ENCODE measurements at regions not wholly inside any gene's neighbourhood (a gene's known extent, or its start where the extent isn't known, plus 50 kb on each side); places are given as distances from the start of the nearest gene placed in this dataset.
A peak's percentile ranks its signal among the peaks of the same experiment; 100 is the strongest.

DNA sequence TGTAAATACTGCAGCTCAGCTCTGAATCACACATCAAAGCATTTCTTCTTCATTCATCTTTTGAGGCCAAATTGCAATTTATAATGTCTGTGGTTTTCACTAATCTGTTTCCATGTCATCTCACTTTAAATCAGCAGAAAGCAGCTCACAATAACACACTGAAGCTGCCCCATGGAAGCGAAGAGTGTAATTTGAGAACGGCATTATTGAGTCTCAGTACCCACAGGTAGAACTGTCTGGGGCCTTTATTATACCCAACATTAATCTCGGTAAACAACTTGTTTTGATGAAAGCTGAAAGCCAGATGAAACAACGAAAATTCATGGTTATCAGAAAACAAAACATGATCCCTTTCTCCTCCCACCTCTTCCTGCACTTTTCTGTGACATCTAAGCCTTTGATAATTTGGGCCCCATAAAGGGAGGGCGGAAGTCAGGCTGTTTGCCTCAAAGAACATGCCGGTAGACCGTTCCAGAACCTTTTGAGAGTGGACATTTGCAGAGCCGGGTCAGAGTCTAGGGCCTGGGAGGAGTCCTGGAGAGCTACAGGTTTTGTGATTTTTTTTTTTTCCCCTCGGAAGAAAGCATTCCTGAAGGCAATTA is 68.2 kb upstream of the SESN3 start:
- CTCF ChIA-PET, result interaction anchor here (0.9 to 1.9 kb wide), 2 partner anchors 404 to 406 kb away, joined by 3 to 7 read pairs; no protein-coding TSS in a partner anchor
- DNase-seq, result peak; percentile 26
- H3K27me3 Mint-ChIP-seq, result no peaks in the 10 kb centered on the region

DNA sequence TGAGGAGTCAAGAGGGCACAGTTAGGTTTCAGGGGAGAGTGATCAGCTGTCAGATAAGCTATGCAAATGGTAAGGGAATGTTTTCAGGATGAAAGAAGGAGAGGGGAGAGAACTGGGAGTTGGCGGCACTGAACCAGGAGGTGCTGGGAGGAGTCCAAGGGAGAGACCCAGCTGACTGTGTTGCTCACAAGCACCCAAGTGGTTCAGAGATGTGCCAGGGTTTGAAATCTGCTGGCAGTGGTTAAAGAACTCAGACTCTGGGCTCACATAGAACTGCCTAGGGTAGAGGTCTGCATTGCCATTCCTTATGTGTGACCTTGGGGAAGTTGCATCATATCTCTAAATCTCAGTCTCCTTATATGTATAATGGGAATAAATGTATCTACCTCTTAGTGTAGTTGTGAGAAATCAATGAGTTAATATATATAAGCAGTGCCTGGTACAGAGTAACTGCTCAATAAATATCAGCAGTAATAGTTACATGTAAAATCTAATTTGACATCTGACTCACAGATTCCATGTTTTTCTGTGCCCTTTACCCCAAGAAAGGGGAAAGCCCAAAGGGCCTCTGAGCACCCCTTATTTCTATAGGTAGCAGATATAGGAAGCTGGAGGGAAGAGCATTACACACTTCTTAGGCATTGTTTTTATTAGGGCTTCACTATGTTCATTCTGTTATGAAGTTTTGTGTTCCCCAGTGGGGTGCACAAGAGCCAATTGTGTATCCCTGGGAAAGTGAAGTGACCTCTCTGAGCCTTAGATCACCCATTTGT is 66.9 kb upstream of the SESN3 start:
- Mint-ChIP-seq H3K36me3 (no peaks in the 10 kb centered on the region), H3K27ac (no peak overlapping the region), H3K9me3 (no peaks in the 10 kb centered on the region), H3K4me1 (peaks cover 34% of the 10 kb centered on the region), H3K4me3 (no peak overlapping the region), H3K27me3 (peaks cover 6% of the 10 kb centered on the region)
- no peak for DNase-seq
- CTCF ChIA-PET, result no interaction called here

More for the DNA sequence above, 68.2 kb upstream of the SESN3 start:
- Mint-ChIP-seq H3K4me1 (peaks cover 34% of the 10 kb centered on the region), H3K27ac (peak overlapping the region; percentile 71), H3K36me3 (no peaks in the 10 kb centered on the region), H3K4me3 (peak overlapping the region; percentile 9), H3K9me3 (no peaks in the 10 kb centered on the region)

DNA sequence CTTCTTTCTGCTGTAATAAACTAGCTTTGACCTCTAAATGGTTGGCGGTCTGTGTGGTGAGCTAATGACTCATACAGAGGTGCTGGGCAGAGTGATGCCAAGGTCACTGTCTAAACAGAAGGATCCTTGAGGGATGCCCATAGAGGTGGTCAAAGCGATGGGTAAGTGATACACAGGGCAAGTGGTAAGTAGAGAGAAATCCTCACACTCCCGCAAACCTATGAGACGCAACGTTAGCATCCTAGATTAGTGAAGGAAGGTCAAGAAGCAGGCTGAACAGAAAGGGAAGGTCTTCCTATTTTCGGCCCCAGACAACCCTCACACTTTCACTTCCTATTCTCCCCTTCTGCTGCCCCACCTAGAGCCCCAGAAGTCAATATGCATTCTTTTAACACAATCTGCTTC is 65.6 kb upstream of the SESN3 start:
- Mint-ChIP-seq H3K4me1 (peaks cover 34% of the 10 kb centered on the region), H3K4me3 (no peak overlapping the region), H3K9me3 (no peaks in the 10 kb centered on the region), H3K27me3 (peaks cover 8% of the 10 kb centered on the region), H3K36me3 (no peaks in the 10 kb centered on the region), H3K27ac (no peak overlapping the region)
- DNase-seq, result no peak
- CTCF ChIA-PET, result no interaction called here

DNA sequence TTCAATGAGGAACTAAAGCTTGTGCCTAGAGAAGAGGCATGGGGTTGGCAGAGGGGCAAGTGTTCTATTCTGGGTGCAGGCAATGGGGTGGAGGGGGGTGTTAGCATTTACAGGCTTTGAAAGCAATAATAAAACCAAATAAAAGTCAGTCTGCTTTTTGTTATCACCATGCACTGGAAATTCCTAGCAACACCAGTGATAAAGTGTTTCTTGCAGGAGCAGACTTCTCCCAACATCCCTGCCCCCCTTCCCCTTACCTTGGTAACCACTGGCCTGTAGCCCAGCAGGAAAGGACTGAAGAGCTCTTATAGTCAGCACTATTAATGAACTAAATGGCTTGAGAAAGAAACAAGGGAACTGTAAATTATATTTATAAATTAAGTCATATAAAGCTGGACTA is 65.2 kb upstream of the SESN3 start:
- Mint-ChIP-seq H3K9me3 (no peaks in the 10 kb centered on the region), H3K36me3 (no peaks in the 10 kb centered on the region), H3K27ac (no peak overlapping the region), H3K4me3 (no peak overlapping the region), H3K4me1 (peaks cover 34% of the 10 kb centered on the region), H3K27me3 (peaks cover 8% of the 10 kb centered on the region)
- CTCF ChIA-PET, result no interaction called here
- DNase-seq, result no peak

DNA sequence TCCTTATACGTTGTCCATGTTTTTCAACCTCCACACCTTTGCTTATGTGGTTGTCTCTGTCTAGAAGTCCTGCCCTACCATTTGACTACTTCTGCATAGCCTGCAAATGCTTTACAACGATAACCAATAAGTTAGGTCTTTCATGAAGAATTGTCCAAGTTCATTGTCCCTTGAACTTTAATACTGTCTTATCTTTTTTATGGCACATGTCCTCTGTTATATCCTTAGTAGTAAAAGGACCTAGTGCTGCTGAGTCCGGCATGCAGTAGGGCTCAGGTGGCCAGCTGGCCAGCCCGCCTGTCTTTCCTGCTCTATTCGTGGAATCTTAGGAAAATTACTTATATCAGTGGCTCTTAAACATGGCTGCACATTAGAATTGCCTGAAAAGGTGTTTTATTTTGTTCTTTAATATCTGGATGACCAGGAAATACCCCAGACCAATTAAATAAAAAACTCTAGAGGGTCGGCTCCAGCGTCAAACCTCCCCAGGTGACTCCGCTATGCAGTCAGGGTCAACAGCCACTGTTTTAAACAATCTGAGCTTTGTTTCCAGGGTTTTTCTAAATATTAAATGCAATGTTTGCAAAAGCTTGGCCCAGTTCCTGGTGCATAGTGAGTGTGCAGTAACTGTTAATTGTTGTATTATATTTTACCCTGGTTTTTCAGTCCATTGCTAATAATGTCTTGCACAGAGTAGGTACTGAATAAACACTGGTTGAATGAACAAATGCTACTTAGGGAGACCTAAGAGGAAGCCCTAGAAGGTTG is 64.6 kb upstream of the SESN3 start:
- CTCF ChIA-PET, result no interaction called here
- Mint-ChIP-seq H3K9me3 (no peaks in the 10 kb centered on the region), H3K27me3 (peaks cover 8% of the 10 kb centered on the region), H3K4me1 (peaks cover 34% of the 10 kb centered on the region), H3K27ac (no peak overlapping the region), H3K4me3 (no peak overlapping the region), H3K36me3 (no peaks in the 10 kb centered on the region)
- no peak for DNase-seq

DNA sequence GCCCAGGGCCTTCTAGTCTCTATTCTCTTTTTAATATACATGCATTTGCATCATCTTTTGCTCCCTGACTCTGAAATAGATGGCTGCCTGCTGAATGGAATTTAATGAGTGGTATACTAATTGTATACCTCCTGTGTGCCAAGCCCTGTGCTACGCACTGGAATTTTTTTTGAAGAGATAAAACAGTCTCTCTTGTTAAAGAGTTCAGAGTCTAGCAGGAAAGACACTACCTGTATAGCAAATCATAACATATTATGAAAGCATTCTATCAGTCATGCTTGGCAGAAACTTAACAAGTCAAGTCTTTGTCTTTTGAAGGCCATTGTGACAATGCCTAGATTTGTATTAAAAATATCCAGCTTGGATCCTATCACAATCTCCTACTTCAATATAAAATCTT is 63.7 kb upstream of the SESN3 start:
- peaks cover 29% of the 10 kb centered on the region for H3K4me1 Mint-ChIP-seq
- no peak for DNase-seq
- no peaks in the 10 kb centered on the region for H3K36me3 Mint-ChIP-seq
- CTCF ChIA-PET, result no interaction called here
- no peak overlapping the region for H3K27ac Mint-ChIP-seq
- H3K9me3 Mint-ChIP-seq, result no peaks in the 10 kb centered on the region
- no peak overlapping the region for H3K4me3 Mint-ChIP-seq
- H3K27me3 Mint-ChIP-seq, result peaks cover 8% of the 10 kb centered on the region

DNA sequence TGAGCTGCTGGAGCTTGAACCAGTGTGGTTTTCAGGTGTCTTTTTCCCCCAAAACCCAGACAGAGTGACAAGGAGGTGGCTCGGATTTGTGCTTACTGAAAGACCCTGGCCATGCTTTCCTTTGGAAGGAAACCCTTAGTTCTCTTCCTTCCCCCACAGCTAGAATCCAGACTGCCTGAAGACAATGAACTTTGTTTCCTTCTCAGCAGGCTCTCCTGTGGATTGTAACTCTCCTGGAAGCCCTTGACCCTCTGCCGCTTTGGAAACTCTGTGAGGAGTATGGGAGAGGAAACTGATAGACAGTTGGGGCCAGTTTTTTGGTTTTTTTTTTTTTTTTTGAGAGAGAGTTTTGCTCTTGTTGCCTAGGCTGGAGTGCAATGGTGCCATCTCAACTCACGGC is 62.1 kb upstream of the SESN3 start:
- peaks cover 8% of the 10 kb centered on the region for H3K27me3 Mint-ChIP-seq
- H3K27ac Mint-ChIP-seq, result no peak overlapping the region
- CTCF ChIA-PET, result no interaction called here
- no peak for DNase-seq
- H3K4me1 Mint-ChIP-seq, result peaks cover 13% of the 10 kb centered on the region
- H3K36me3 Mint-ChIP-seq, result no peaks in the 10 kb centered on the region
- no peaks in the 10 kb centered on the region for H3K9me3 Mint-ChIP-seq
- no peak overlapping the region for H3K4me3 Mint-ChIP-seq

DNA sequence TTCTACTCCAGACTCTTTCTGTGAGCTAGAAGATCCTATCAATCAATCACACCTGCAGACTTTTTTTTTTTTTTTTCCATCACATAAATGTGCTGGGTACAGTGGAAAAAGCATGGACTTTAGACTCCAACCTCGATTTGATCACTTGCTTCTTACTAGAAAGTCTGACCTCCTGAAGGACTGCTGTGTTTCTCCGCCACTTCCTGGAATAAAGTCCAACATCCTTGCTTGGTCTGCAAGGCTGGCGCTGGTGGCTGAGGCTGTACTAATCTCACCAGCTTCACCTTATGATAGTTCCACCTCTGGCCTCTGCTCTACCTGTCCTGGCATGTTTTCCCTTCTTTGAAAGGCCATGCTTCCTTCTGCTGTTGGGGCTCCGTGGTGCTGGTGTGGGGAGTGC is 60.9 kb upstream of the SESN3 start:
- no peak for DNase-seq
- Mint-ChIP-seq H3K36me3 (no peaks in the 10 kb centered on the region), H3K4me3 (no peak overlapping the region), H3K4me1 (peaks cover 5% of the 10 kb centered on the region), H3K9me3 (no peaks in the 10 kb centered on the region), H3K27ac (no peak overlapping the region), H3K27me3 (peaks cover 8% of the 10 kb centered on the region)
- CTCF ChIA-PET, result no interaction called here

DNA sequence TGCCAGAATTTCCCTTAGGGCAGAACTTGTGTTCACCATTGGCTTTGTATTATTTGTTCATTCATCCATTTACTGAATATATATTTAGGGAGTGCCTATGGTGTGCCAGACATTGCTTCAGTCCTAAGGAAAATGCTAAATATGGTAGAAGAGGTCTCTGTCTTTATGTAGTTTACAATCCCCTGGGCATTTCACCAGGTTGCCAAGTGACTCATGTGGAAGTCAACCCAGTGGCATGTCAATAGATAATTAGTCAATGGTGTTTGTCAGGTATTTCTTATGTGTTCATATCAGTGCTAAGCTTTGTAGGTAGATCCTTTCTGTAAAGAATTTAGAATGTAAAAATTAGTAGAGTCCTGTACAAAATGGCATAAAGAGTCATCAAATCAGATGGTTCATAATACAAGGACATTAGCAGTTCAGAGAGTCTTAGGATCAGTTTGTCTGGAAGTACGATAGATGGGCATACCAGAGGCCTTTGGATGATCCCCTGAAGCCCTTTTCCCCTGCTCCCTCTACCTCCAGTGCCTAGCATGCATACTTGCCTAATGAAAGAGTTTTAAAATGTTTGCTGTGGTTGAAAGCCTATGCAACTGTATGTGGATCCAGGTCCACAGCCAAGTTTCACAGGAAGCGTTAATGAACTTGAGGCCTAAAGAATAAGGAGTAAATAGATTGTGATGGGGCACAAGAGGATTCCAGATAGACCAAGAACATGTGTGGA is 58.5 kb upstream of the SESN3 start:
- H3K36me3 Mint-ChIP-seq, result no peaks in the 10 kb centered on the region
- DNase-seq, result no peak
- CTCF ChIA-PET, result no interaction called here
- no peak overlapping the region for H3K4me3 Mint-ChIP-seq
- no peak overlapping the region for H3K27ac Mint-ChIP-seq
- H3K9me3 Mint-ChIP-seq, result no peaks in the 10 kb centered on the region
- peaks cover 8% of the 10 kb centered on the region for H3K27me3 Mint-ChIP-seq
- H3K4me1 Mint-ChIP-seq, result no peaks in the 10 kb centered on the region

DNA sequence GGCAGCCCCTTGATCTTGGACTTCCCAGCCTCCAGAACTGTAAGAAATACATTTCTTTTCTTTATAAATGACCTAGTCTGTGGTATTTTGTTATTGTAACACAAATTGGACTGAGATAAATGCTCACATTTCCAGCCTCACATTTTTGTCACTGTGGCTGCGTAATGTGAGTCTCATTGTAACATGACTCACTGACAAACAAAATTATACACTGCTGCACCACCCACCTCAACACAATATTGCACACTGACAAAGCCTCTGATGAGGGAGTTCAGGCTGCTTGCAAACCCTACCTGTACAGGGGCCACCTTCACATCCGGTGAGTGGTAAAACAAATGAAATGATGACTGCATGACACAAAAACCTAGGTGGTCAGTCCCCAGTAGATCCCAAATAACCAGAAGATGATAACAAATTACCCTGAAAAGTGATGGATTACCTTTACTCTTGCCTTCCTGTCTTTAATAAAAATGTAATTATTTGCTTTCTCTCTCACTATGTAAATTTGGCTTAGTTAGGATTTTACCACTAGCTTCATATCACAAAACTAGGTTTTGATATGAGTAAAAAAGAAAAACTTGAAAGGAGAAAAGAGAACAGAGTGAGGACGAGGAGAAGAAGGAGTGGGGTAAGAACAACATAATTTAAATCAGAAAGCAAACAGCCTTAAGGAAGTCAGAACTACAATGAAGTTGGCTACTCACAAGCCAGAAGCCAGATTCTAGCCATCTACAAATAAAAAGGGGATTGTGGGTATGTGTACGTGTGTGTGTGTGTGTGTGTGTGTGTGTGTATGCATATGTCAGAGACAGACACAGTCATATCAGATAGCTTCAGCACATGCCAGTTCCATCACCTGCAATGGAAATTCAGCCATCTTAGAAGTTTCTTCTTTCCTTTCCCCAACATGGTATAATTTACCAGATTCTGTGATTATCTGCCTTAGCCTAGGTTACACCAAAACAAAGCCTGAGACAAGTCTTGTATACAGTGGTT is 53.4 kb upstream of the SESN3 start:
- Mint-ChIP-seq H3K9me3 (no peaks in the 10 kb centered on the region), H3K4me3 (no peak overlapping the region), H3K27ac (no peak overlapping the region), H3K4me1 (no peaks in the 10 kb centered on the region), H3K27me3 (no peaks in the 10 kb centered on the region), H3K36me3 (no peaks in the 10 kb centered on the region)
- DNase-seq, result no peak
- CTCF ChIA-PET, result no interaction called here

DNA sequence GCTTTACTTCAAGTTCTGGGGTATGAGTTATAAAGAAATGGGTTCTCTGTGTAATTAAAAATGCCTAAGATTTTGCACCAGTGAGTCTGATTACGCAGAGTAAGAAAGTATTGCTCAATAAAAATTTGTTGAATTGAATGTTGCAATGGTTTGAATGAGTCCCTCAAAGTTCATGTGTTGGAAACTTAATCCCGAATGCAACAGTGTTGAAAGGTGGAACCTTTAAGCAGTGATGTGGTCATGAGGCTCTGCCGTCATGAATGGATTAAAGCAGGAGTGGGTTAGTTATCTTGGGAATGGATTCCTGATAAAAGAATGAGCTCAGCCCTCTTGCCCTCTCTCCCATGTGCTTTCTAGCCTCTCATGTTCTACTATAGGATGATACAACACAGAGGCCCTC is 52.6 kb upstream of the SESN3 start:
- no peak overlapping the region for H3K4me3 Mint-ChIP-seq
- DNase-seq, result no peak
- H3K36me3 Mint-ChIP-seq, result no peaks in the 10 kb centered on the region
- no peak overlapping the region for H3K27ac Mint-ChIP-seq
- H3K27me3 Mint-ChIP-seq, result no peaks in the 10 kb centered on the region
- no peaks in the 10 kb centered on the region for H3K9me3 Mint-ChIP-seq
- CTCF ChIA-PET, result no interaction called here
- no peaks in the 10 kb centered on the region for H3K4me1 Mint-ChIP-seq

DNA sequence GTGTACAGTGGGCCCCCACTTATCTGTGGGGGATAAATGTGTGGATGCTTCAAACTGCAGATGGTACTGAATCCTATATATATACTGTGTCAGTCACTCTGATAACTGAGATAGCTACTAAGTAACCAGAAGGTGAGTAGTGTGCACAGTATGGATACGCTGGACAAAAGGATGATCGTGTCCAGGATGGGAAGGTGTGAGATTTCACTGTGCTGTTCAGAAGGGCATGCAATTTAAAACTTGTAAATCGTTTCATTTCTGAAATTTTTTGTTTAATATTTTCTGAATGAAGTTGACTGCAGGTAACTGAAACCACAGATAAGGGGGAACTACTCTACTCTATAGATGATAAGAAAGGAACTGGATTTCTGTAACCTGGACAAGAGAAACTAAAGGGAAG is 52.1 kb upstream of the SESN3 start:
- CTCF ChIA-PET, result no interaction called here
- no peak overlapping the region for H3K4me3 Mint-ChIP-seq
- no peak for DNase-seq
- no peaks in the 10 kb centered on the region for H3K4me1 Mint-ChIP-seq
- no peaks in the 10 kb centered on the region for H3K36me3 Mint-ChIP-seq
- no peak overlapping the region for H3K27ac Mint-ChIP-seq
- H3K9me3 Mint-ChIP-seq, result no peaks in the 10 kb centered on the region
- no peaks in the 10 kb centered on the region for H3K27me3 Mint-ChIP-seq

DNA sequence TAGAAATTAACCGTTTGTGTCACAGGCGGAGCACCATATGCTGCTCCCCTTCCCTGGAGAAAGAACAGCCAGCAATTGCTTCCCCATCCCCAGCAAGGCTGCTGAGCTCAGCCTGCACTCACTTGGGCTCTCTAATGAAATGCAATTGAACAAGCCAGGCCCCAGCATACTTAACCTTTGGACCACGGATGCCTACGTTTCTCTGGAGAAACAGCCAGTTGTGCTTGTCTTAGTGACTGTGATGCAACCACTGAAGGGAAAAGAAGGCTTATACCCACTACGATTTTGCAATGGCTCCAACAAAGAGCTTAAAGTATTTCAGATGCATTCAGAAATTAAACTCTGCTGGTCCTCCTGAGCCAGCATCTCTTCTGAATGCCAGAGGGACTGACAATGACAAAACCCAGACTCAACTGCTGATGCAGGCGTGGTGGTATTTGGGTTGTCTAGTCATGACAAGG is 51.3 kb upstream of the SESN3 start:
- DNase-seq, result no peak
- H3K4me3 Mint-ChIP-seq, result no peak overlapping the region
- no peak overlapping the region for H3K27ac Mint-ChIP-seq
- H3K27me3 Mint-ChIP-seq, result no peaks in the 10 kb centered on the region
- H3K4me1 Mint-ChIP-seq, result no peaks in the 10 kb centered on the region
- CTCF ChIA-PET, result no interaction called here
- no peaks in the 10 kb centered on the region for H3K36me3 Mint-ChIP-seq
- no peaks in the 10 kb centered on the region for H3K9me3 Mint-ChIP-seq

Measured in activated naive CD4-positive, alpha-beta T cell treated with anti-CD3 and anti-CD28 coated beads, Interleukin-2, amount 10 ng/mL, durations not matched to agents 7 days and 5 days (primary cell).